Epithelial cell of proximal tubule (primary cell): ENCODE measurements at regions not wholly inside any gene's neighbourhood (a gene's known extent, or its start where the extent isn't known, plus 50 kb on each side); places are given as distances from the start of the nearest gene placed in this dataset.
"Not testable (repeated sequence)": the region's sequence is repeated elsewhere in the genome, so short reads cannot be mapped to it uniquely, and the experiment has no call there.

Experiments
- DNase-seq: peaks from one replicate; pipeline ENCODE4 v3.0.0-alpha.2; 2011; ENCODE audit warnings: low read depth
- H3K4me3 ChIP-seq: 2 replicates; pipeline ENCODE4 v1.5.1; 2011; ENCODE audit warnings: low read depth, mild to moderate bottlenecking, low read length
- TF ChIP-seq, protein P1 (sequence below): conservative IDR thresholded peaks from 2 replicates; pipeline ENCODE4 v1.5.1; 2012; ENCODE audit warnings: low read depth, mild to moderate bottlenecking, low read length

DNA sequence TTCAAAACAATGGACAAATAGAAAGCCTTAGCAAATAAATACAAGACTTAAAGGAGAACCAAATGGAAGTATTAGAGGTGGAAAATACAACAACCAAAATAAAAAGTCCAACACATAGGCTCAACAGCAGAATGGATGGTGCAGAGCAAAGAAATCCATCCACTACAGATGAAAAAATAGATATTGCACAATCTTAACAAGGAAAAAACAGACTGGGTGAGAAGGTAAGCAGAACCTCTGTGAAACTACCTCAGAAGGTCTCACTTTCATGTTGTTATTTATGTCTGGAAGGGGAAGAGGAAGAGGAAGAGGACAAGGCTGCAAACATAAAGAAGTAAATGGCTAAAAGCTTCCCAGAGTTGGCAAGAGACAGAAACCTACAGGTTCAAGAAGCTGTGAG lies 158.7 kb upstream of the NBPF11 start:
- DNase-seq, result no peak
- TF ChIP-seq, protein P1, sequence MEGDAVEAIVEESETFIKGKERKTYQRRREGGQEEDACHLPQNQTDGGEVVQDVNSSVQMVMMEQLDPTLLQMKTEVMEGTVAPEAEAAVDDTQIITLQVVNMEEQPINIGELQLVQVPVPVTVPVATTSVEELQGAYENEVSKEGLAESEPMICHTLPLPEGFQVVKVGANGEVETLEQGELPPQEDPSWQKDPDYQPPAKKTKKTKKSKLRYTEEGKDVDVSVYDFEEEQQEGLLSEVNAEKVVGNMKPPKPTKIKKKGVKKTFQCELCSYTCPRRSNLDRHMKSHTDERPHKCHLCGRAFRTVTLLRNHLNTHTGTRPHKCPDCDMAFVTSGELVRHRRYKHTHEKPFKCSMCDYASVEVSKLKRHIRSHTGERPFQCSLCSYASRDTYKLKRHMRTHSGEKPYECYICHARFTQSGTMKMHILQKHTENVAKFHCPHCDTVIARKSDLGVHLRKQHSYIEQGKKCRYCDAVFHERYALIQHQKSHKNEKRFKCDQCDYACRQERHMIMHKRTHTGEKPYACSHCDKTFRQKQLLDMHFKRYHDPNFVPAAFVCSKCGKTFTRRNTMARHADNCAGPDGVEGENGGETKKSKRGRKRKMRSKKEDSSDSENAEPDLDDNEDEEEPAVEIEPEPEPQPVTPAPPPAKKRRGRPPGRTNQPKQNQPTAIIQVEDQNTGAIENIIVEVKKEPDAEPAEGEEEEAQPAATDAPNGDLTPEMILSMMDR, result no peak
- no peak overlapping the region for H3K4me3 ChIP-seq

DNA sequence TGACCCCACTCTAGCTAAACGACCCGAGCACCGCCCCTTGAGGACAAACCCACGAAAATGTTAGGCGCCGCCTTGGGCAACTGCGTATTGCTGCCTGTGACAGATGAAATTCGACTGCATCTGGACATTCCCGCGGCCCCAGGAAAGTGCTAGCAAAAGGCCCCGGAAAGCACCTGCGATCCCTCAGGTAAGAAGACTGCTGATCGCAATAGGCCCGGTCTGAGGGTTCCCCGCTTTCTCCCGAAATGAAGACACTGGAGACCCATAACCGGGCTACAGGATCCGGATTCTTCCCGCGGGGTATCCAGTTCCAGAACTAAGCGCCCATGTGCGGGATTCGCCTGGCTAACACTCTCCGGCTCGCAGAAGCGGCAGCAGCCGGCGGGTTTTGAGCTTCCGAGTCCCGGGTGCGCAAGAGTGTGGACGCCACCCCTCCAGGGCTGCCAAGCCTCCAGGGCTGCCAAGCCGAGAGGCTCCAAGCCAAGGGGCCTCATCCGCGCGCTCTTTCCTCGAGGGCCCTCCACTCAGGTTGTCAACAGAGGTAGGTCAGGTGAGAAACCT lies 157.9 kb upstream of the NBPF11 start:
- no peak for DNase-seq
- H3K4me3 ChIP-seq, result no peak overlapping the region
- TF ChIP-seq, protein P1, result no peak

DNA sequence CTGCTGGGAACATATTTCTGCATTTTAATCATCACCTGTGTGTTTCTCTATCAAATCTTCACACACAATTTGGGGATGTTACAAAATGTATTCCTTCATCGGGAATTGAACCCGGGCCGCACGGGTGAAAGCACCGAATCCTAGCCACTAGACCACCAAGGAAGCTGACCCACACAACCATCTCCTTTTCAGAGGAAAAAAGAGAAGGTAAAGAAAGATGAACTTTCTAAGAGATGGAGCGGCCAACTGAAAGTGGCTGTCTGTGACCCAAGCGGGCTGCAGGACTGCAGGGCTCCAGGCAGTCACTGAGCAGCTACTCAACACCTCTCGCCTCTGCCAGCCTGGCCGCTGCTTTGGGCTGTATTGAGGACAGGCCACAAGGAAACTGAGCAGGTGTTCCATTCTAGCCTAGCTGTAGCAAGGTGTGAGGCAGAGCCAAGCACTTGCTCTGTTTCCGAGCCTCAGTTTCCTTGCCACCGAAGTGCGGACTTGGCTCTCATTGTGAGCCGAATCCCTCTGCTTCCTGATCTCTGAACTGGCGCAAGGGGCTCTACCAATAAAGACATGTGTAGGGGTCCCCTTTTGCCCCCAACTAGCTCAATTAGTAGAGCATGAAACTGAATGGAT lies 156.9 kb upstream of the NBPF11 start:
- TF ChIP-seq, protein P1, result no peak
- no peak overlapping the region for H3K4me3 ChIP-seq
- DNase-seq, result no peak

DNA sequence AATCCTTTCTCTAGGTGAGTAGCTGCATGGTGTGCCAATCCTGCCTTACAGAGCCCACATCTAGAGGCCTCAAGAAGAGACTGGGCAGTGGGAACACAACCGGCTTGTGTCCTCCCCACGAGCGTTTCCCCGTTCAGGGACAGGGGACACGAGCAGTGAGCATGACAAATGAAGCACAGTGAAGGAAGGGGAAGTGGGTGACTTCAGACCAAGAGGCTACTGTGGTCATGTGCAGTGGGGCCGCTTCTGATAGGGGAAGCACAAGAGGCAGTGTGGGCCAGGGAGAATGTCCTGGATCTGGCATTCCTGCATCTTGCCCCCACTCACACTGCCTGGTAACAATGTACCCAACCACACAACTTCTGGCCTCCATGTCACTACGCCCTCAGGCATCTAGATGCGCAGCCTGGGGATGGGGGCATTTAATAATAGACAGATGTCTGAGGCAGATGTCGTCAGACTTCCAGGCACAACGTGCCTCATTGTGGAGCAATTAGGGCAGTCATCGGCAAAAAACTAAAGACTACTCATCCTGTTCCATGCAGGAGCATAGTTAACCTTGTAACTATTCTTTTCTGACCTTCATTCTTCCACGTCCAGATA lies 155.6 kb upstream of the NBPF11 start:
- TF ChIP-seq, protein P1, result no peak
- H3K4me3 ChIP-seq, result no peak overlapping the region

DNA sequence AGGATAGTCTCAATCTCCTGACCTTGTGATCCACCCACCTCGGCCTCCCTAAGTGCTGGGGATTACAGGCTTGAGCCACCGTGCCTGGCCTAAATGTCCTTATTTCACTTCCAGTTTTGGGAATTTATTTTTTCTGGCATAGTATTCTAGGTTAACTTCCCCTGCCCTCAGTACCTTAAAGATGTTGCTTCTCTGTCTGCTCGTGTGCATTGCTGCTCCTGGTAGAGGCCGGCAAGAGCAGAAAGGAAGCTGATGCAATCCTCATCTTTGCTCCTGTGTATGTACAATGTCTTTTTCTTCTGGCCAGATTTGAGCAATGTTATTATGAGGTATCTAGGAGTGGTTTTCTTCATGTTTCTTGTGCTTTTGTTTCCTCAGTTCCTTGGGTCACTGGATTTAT lies 152.9 kb upstream of the NBPF11 start:
- not testable (repeated sequence) for H3K4me3 ChIP-seq, DNase-seq

More for the DNA sequence above, 155.6 kb upstream of the NBPF11 start:
- no peak for DNase-seq

DNA sequence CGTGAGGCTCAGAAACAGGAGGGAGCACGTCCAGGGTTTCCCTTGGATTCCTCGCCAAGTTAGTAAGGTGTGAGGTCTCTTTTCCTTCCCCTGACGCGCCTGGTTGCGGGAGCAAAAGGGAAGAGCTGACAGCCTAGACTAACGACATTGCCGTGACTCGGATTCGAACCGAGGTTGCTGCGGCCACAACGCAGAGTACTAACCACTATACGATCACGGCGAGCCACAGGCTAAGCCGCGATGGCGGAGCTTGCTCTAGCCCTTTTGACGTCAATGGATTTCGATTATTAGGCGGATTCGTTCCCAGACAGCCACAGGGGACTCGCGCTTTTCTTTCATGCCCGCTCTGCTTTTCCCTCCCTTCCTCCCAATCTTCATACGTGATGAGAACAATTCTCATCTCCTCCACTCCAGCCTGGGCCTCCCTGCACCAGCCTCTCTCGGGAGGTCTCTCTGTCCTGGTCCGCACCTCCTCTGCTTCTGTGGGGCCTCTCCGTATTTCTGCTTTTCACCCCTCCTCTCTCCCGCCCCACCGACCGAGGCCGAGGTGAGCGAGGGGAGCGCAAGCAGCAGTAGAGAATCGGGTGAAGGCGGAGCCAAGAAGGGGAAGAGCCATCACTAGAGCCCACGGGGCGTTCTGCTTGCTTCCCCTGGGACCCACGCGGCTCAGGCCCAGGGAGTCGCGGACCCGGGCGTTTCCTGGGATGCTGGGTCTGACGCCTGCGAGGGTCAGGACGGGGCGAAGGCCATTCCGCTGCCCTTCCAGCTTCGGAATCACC lies 150.7 kb upstream of the NBPF11 start:
- peak overlapping the region; percentile 38 for H3K4me3 ChIP-seq
- DNase-seq, result not testable (repeated sequence)

DNA sequence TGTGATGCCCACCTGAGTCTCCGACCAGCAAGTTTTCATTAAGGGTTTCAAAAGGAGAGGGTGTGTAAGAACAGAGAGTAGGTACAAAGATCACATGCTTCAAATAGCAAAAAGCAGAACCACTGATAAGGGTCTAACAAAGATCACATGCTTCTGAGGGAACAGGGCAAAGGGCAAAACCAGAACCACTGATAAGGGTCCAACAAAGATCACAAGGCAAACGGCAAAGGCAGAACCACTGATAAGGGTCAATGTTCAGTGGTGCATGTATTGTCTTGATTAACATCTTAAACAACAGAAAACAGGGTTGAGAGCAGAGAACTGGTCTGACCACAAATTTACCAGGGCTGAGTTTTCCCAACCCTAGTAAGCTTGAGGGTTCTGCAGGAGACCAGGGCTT lies 145.8 kb upstream of the NBPF11 start:
- not testable (repeated sequence) for H3K4me3 ChIP-seq

DNA sequence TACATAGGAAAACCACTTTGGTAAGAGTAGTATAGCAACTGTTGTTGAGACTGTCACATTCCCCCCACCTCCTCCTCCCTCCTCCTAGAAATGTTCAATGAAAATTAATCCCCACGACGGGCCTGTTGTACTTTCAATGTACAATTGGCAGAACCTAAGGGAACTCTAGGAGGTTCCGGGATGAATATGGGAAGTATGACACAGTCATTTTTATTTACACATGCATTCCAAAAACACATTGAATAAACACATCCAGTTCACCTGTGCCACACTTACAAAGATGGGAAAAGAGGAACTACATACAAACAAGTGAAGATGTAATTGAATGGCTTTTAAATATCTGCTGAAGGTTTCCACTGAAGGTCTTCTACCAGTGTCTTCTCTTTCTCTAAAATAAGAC lies 144.4 kb upstream of the NBPF11 start:
- TF ChIP-seq, protein P1, result no peak
- no peak overlapping the region for H3K4me3 ChIP-seq
- no peak for DNase-seq

More for the DNA sequence above, 145.8 kb upstream of the NBPF11 start:
- DNase-seq, result not testable (repeated sequence)
